DMS153 treated with DMSO at 0.1 percent for 48 hours (cell line): ENCODE measurements at regions not wholly inside any gene's neighbourhood (a gene's known extent, or its start where the extent isn't known, plus 50 kb on each side); places are given as distances from the start of the nearest gene placed in this dataset.

Source experiments
- DNase-seq: peaks from one replicate; lab custom pipeline; 2025; ENCODE audit not compliant: unreplicated experiment; lab: John Stamatoyannopoulos, UW

GRCh38 chr1:87194271-87194774, 134.4 kb upstream of the LMO4 start:
- DNase-seq, result no peak

GRCh38 chr1:87194856-87195255, 133.8 kb upstream of the LMO4 start:
- DNase-seq, result no peak

GRCh38 chr1:87196110-87196827, 132.4 kb upstream of the LMO4 start:
- DNase-seq, result no peak

- no peak for DNase-seq
Measured at GRCh38 chr1:87197156-87197555, 131.5 kb upstream of the LMO4 start.

GRCh38 chr1:87197641-87198040, 131.0 kb upstream of the LMO4 start:
- DNase-seq, result no peak

GRCh38 chr1:87200875-87201638, 127.6 kb upstream of the LMO4 start:
- DNase-seq, result peak; percentile 82

GRCh38 chr1:87201768-87202167, 126.9 kb upstream of the LMO4 start:
- DNase-seq, result no peak

- no peak for DNase-seq
Measured at GRCh38 chr1:87202451-87202850, 126.2 kb upstream of the LMO4 start.

- no peak for DNase-seq
Measured at GRCh38 chr1:87202922-87203655, 125.6 kb upstream of the LMO4 start.

- DNase-seq, result no peak
Measured at GRCh38 chr1:87203904-87204303, 124.8 kb upstream of the LMO4 start.

- DNase-seq, result no peak
Measured at GRCh38 chr1:87204441-87204840, 124.2 kb upstream of the LMO4 start.

GRCh38 chr1:87204921-87205320, 123.8 kb upstream of the LMO4 start:
- no peak for DNase-seq

- DNase-seq, result no peak
Measured at GRCh38 chr1:87206044-87206831, 122.4 kb upstream of the LMO4 start.

- DNase-seq, result no peak
Measured at GRCh38 chr1:87208080-87208479, 120.6 kb upstream of the LMO4 start.

- no peak for DNase-seq
Measured at GRCh38 chr1:87208931-87209330, 119.7 kb upstream of the LMO4 start.

GRCh38 chr1:87210151-87210550, 118.5 kb upstream of the LMO4 start:
- no peak for DNase-seq

GRCh38 chr1:87212431-87213134, 116.1 kb upstream of the LMO4 start:
- no peak for DNase-seq

GRCh38 chr1:87213135-87213515, 115.6 kb upstream of the LMO4 start:
- no peak for DNase-seq

- DNase-seq, result no peak
Measured at GRCh38 chr1:87215592-87215991, 113.1 kb upstream of the LMO4 start.

GRCh38 chr1:87218618-87219017, 110.1 kb upstream of the LMO4 start:
- no peak for DNase-seq
